ENCODE measurements at regions not wholly inside any gene's neighbourhood (a gene's known extent, or its start where the extent isn't known, plus 50 kb on each side); places are given as distances from the start of the nearest gene placed in this dataset.

- no CpG with 5 or more reads among the region's 1 CpG for WGBS (ENCODE audit: extremely low coverage, insufficient read length, low lambda C conversion rate)
- Histone ChIP-seq H3K9me3 (ENCODE audit: control insufficient read depth, low read depth, low read length) (no peaks in the 10 kb centered on the region), H3K27me3 (ENCODE audit: insufficient read depth, low read length) (no peaks in the 10 kb centered on the region), H3K56ac (ENCODE audit: insufficient read length, low read depth, low read length) (no peak overlapping the region), H3K4me1 (ENCODE audit: insufficient read depth, low read length) (no peaks in the 10 kb centered on the region), H3K18ac (ENCODE audit: insufficient read length, low read depth, low read length) (no peak overlapping the region), H3K79me1 (ENCODE audit: insufficient read depth, low read depth, low read length, poor library complexity, severe bottlenecking) (no peaks in the 10 kb centered on the region), H2BK15ac (ENCODE audit: low read depth, low read length) (no peak overlapping the region), H2BK12ac (ENCODE audit: insufficient read length, low read depth, low read length) (no peak overlapping the region), H4K5ac (ENCODE audit: insufficient read length, low read depth, low read length) (no peak overlapping the region), H4K91ac (ENCODE audit: insufficient read length, low read depth, low read length) (no peak overlapping the region), H2AK5ac (ENCODE audit: insufficient read length, low read length) (no peak overlapping the region), H2BK5ac (ENCODE audit: insufficient read length, low read length) (no peak overlapping the region), H3K79me2 (ENCODE audit: insufficient read depth, low read length) (no peaks in the 10 kb centered on the region), H3K23me2 (ENCODE audit: insufficient read length, low read depth, low read length, poor library complexity, severe bottlenecking) (no peaks in the 10 kb centered on the region), H3T11ph (ENCODE audit: low read length) (no peak overlapping the region), H3K4ac (ENCODE audit: low read depth, low read length) (no peak overlapping the region), H2BK120ac (ENCODE audit: low read depth, low read length, poor library complexity, severe bottlenecking) (no peak overlapping the region), H3K9ac (ENCODE audit: extremely low read depth, insufficient read length, low read length) (no peak overlapping the region), H3K14ac (ENCODE audit: insufficient read depth, low read length) (no peak overlapping the region), H3K23ac (ENCODE audit: insufficient read length, low read depth, low read length) (no peak overlapping the region), H3K27ac (ENCODE audit: insufficient read length, low read depth, low read length) (no peak overlapping the region), H3K4me2 (ENCODE audit: insufficient read depth, insufficient read length, low read length) (no peak overlapping the region), H4K20me1 (ENCODE audit: control insufficient read depth, insufficient read depth, insufficient read length) (no peaks in the 10 kb centered on the region), H2BK20ac (ENCODE audit: low read depth, low read length, poor library complexity, severe bottlenecking) (no peak overlapping the region), H2AFZ (ENCODE audit: low read length) (no peak overlapping the region), H4K8ac (replicated peaks; ENCODE audit: insufficient read length, low read depth, low read length) (no peak overlapping the region)
- no peaks in the 10 kb centered on the region for H3K27me3 Mint-ChIP-seq (ENCODE audit: low read depth)
- DNase-seq: no peak
- no peak for TF ChIP-seq CTCF (conservative IDR thresholded peaks at IDR 0.05)
- no peak overlapping the region for H3K27ac Mint-ChIP-seq
- no peaks in the 10 kb centered on the region for H3K4me1 Mint-ChIP-seq
- no peak overlapping the region for H3K4me3 Mint-ChIP-seq
- no peaks in the 10 kb centered on the region; a peak in 1 of 5 replicates for H3K9me3 Mint-ChIP-seq
- no peaks in the 10 kb centered on the region for H3K36me3 Mint-ChIP-seq (ENCODE audit: insufficient read depth in 1 of 3, low read depth in 3 of 3)
Observed at GRCh38 chr4:163871078-163871477, 376.6 kb downstream of the TMA16 start.
